Psoas muscle (tissue), 7 donors: ENCODE measurements at regions not wholly inside any gene's neighbourhood (a gene's known extent, or its start where the extent isn't known, plus 50 kb on each side); places are given as distances from the start of the nearest gene placed in this dataset.

Experiments
- ATAC-seq, 4 donors: fragments of 200-7000 bp; cut with Tn5 transposase; one replicate each; pipeline ENCODE4 v1.9.1; 2020; ENCODE audit warnings: moderate library complexity in 3 of 4, mild to moderate bottlenecking in 2 of 4
- DNase-seq, 2 donors: peaks; one replicate each; pipeline ENCODE4 v3.0.0-alpha.2; 2020
- H3K27ac ChIP-seq: fragments of 200-600 bp; one replicate; pipeline ENCODE4 v1.8.0; 2022
- H3K27me3 ChIP-seq, 3 donors: fragments of 200-600 bp in 1 of 3; one replicate each; pipeline versions ENCODE4 v1.6.1 to v1.8.0; 2013 to 2022; ENCODE audit warnings: low read length in 2 of 3, mild to moderate bottlenecking in 2 of 3, moderate library complexity in 1 of 3; ENCODE audit not compliant: insufficient read depth in 3 of 3
- H3K36me3 ChIP-seq, 2 donors: fragments of 200-600 bp in 1 of 2; one replicate each; pipeline versions ENCODE4 v1.6.1 to v1.8.0; 2013 to 2022; ENCODE audit warnings: low read depth in 1 of 2, mild to moderate bottlenecking in 1 of 2, moderate library complexity in 1 of 2; ENCODE audit not compliant: insufficient read depth in 1 of 2
- H3K4me1 ChIP-seq: fragments of 200-600 bp; one replicate; pipeline ENCODE4 v1.8.0; 2022
- H3K4me3 ChIP-seq: fragments of 200-600 bp; one replicate; pipeline ENCODE4 v1.8.0; 2022; ENCODE audit warnings: mild to moderate bottlenecking
- H3K9me3 ChIP-seq: fragments of 200-600 bp; one replicate; pipeline ENCODE4 v1.8.0; 2022
- WGBS, 3 donors: extraction: QIAGEN DNeasy Blood & Tissue Kit; methylation state at CpG; one replicate each; pipeline versions ENCODE4 v1.1.6 to v1.1.7; 2013; 5-methylcytosine and 5-hydroxymethylcytosine counted together
- intact Hi-C, 2 donors: fragments of 100-400 bp; cut with DNase I; formaldehyde crosslinking; loops; one replicate each; pipeline versions ENCODE4 v1.11.0 to v1.14.2; 2022
- TF ChIP-seq, protein P1 (sequence below): fragments of 200-600 bp; IDR thresholded peaks from one replicate; pipeline ENCODE4 v1.8.0; 2022; ENCODE audit warnings: antibody characterized with exemption
- donor health status: healthy with polysubstance abuse.
- donor health status: DM: no; HTN: no; CAD: no; lungs with moderate emphysema.
- donor health status: Bipolar disorder and iron deficiency.
- donor health status: healthy.
- donor health status: DM: yes; HTN: yes; CAD: no.
- donor health status: DM: no; HTN: no; CAD: no.
- donor health status: DM: yes; HTN: yes; CAD: no.

DNA sequence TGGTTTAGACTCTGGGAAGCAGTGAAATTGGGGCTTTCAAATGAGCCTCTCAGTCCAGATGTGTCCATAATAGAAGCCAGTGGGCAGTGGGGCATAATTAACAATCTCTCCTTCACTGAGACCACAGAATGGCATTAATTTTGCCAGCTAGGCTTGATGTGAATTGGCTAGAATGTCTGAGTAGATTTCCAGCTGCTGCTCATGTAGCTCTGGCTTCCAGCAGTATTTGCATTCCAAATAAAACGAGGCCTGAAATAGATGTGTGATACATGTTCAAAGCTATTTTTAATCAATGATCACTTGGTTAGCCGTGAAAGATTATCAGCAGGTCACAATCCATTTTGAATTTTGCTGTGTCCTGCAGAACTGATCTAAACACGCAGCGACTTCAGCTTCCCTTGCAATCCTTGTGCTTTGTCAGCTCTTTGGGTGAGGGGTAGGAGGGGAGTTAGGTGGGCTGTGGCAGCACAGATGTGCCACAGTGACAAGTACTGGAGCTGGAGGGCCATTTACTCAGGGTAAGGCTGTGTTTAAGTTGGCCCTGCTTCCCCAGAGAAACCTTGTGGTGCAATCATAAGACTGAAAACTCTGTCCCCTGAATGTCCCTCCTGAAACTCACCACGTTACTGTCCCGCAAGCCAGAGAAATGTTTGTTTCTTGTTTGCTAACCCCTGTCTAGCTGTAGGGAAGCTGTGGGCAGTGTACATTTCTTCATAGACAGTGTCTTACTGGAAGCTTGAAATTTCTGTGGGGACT lies 56.9 kb upstream of the TMEM178A start:
- TF ChIP-seq, protein P1, sequence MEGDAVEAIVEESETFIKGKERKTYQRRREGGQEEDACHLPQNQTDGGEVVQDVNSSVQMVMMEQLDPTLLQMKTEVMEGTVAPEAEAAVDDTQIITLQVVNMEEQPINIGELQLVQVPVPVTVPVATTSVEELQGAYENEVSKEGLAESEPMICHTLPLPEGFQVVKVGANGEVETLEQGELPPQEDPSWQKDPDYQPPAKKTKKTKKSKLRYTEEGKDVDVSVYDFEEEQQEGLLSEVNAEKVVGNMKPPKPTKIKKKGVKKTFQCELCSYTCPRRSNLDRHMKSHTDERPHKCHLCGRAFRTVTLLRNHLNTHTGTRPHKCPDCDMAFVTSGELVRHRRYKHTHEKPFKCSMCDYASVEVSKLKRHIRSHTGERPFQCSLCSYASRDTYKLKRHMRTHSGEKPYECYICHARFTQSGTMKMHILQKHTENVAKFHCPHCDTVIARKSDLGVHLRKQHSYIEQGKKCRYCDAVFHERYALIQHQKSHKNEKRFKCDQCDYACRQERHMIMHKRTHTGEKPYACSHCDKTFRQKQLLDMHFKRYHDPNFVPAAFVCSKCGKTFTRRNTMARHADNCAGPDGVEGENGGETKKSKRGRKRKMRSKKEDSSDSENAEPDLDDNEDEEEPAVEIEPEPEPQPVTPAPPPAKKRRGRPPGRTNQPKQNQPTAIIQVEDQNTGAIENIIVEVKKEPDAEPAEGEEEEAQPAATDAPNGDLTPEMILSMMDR: no peak
- peak; percentile 74 to 95 (median 84) for ATAC-seq
- WGBS, 3 donors: 14 to 21% (median 17%) methylated on average over 6 of the region's 6 CpGs
- H3K4me3 ChIP-seq: no peak overlapping the region
- intact Hi-C loops: no loop called here
- H3K36me3 ChIP-seq: no peaks in the 10 kb centered on the region
- H3K27ac ChIP-seq: peak overlapping the region; percentile 61
- H3K9me3 ChIP-seq: no peaks in the 10 kb centered on the region
- H3K27me3 ChIP-seq: no peaks in the 10 kb centered on the region
- H3K4me1 ChIP-seq: peaks cover 14% of the 10 kb centered on the region
- no peak for DNase-seq

DNA sequence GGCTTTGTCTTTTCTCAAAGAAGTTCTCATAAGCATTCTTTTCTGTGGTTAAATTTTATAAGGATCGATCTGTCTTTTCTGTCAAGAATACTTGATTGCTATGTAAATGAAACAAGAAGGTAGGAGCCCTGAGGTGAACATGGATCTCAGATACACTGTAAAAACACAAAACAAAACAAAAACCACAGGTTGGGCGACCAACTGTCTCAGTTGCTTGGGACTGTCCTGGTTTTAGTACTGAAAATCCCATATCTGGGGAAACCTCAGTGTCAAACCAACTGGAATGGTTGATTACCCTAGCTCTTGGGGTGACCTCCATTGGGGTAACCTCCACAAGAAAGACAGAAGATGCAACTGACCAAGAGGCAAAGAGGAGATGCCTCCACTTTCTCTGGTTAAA lies 55.8 kb upstream of the TMEM178A start:
- Histone ChIP-seq H3K27me3 (no peaks in the 10 kb centered on the region), H3K9me3 (no peaks in the 10 kb centered on the region), H3K27ac (no peak overlapping the region), H3K4me3 (no peak overlapping the region), H3K36me3 (no peaks in the 10 kb centered on the region), H3K4me1 (peaks cover 14% of the 10 kb centered on the region)
- TF ChIP-seq, protein P1: no peak
- ATAC-seq (no peak), DNase-seq (no peak)
- intact Hi-C loops: no loop called here
- WGBS, 3 donors: 94 to 98% (median 98%) methylated on average over 2 of the region's 2 CpGs

DNA sequence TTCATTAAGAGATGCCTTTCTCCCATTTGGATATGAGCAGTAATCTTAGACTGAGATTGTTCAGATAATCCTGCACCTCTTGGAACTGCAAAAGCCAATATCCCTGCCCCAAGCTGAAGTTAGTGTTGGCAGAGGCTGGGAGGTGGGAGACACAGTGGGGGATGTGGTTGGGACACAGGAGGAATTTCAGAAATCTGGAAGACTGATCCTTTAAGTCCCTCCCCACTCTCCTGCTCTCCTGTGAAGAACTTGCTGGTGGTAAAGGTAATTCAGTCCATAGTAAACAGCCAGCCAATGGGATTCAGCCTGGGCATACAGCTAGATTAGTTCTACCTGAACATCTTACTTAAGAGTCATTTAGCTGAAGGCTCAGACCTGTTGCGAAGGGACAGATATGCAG lies 50.0 kb upstream of the TMEM178A start:
- intact Hi-C loops: no loop called here

More for the DNA sequence above, 50.0 kb upstream of the TMEM178A start:
- Histone ChIP-seq H3K4me1 (no peaks in the 10 kb centered on the region), H3K27me3 (no peaks in the 10 kb centered on the region), H3K27ac (no peak overlapping the region), H3K9me3 (no peaks in the 10 kb centered on the region), H3K36me3 (no peaks in the 10 kb centered on the region), H3K4me3 (no peak overlapping the region)
- TF ChIP-seq, protein P1: no peak
- ATAC-seq: no peak
- whole genome bisulfite sequencing, 3 donors: 58 to 100% (median 99%) methylated on average over 1 of the region's 1 CpG
- DNase-seq: no peak
